ENCODE measurements at regions not wholly inside any gene's neighbourhood (a gene's known extent, or its start where the extent isn't known, plus 50 kb on each side); places are given as distances from the start of the nearest gene placed in this dataset.

- no peak for TF ChIP-seq CTCF (conservative IDR thresholded peaks at IDR 0.05)
- TF ChIP-seq ZFX (IDR thresholded peaks at IDR 0.05) = no peak
Measured at GRCh38 chr4:38416450-38417014, 247.5 kb upstream of the KLF3 start.

Data from C4-2B (cell line).